ENCODE measurements at regions not wholly inside any gene's neighbourhood (a gene's known extent, or its start where the extent isn't known, plus 50 kb on each side); places are given as distances from the start of the nearest gene placed in this dataset.

DNA sequence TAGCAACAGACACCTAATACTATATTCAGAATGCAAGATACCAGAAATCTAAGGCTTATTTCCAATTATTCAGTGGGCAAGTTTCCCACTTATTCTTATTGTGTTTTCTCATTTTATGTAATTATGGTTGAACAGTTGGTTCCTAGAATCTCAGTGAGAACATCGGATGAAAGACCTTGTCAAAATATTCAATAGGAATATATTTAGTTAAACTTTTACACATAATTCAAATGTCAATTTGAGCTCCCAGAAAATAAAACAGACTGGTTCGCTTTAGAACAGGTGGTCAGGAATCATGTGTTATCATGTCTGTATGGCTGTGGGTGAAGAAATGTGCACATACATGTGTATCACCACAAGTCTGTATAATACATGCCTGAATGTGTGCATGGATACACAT, 447.8 kb downstream of the MED10 start:
- TF ChIP-seq, protein P1, sequence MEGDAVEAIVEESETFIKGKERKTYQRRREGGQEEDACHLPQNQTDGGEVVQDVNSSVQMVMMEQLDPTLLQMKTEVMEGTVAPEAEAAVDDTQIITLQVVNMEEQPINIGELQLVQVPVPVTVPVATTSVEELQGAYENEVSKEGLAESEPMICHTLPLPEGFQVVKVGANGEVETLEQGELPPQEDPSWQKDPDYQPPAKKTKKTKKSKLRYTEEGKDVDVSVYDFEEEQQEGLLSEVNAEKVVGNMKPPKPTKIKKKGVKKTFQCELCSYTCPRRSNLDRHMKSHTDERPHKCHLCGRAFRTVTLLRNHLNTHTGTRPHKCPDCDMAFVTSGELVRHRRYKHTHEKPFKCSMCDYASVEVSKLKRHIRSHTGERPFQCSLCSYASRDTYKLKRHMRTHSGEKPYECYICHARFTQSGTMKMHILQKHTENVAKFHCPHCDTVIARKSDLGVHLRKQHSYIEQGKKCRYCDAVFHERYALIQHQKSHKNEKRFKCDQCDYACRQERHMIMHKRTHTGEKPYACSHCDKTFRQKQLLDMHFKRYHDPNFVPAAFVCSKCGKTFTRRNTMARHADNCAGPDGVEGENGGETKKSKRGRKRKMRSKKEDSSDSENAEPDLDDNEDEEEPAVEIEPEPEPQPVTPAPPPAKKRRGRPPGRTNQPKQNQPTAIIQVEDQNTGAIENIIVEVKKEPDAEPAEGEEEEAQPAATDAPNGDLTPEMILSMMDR (conservative IDR thresholded peaks at IDR 0.05 in 1 of 2, IDR thresholded peaks at IDR 0.05 in 1 of 2; ENCODE audit: low read depth in 1 of 2, low read length in 2 of 2): no peak
- no peak for TF ChIP-seq EZH2 (IDR thresholded peaks at IDR 0.05; ENCODE audit: low read length, missing control alignments)

All from fibroblast of lung (primary cell).